ENCODE measurements at regions not wholly inside any gene's neighbourhood (a gene's known extent, or its start where the extent isn't known, plus 50 kb on each side); places are given as distances from the start of the nearest gene placed in this dataset.

GRCh38 chr3:20323307-20323927 is 137.4 kb upstream of the SGO1 start:
- TF ChIP-seq CTCF (conservative IDR thresholded peaks at IDR 0.05 in 1 of 2, IDR thresholded peaks at IDR 0.05 in 1 of 2; ENCODE audit: extremely low read depth in 1 of 2, insufficient read depth in 1 of 2, low read depth in 1 of 2, low read length in 2 of 2): no peak
- no peak for TF ChIP-seq EZH2 (IDR thresholded peaks at IDR 0.05; ENCODE audit: borderline replicate concordance, low read length)

All from mammary epithelial cell (primary cell).